ENCODE measurements at regions not wholly inside any gene's neighbourhood (a gene's known extent, or its start where the extent isn't known, plus 50 kb on each side); places are given as distances from the start of the nearest gene placed in this dataset.

DNA sequence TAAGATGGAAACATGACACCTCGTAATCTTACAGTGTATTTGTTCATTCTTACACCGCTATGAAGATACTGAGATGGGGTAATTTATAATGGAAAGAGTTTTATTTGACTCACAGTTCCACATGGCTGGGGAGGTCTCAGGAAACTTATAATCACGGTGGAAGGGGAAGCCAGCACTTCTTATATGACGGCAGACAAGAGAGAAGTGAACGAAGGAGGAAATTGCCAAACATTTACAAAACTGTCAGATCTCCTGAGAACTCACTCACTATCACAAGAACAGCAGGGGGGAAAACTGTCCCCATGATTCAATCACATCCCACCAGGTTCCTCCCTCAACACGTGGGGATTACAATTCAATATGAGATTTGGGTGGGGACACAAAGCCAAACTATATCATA, 282.3 kb downstream of the HGF start (continued):
- TF ChIP-seq TCF12 (IDR thresholded peaks at IDR 0.05; ENCODE audit: low read depth, low read length): no peak

GRCh38 chr7:81484261-81484660, 285.6 kb downstream of the HGF start:
- Histone ChIP-seq H3K36me3 (ENCODE audit: control insufficient read depth in 2 of 4, insufficient read depth in 4 of 4, low read length in 3 of 4) (no peaks in the 10 kb centered on the region), H3K18ac (ENCODE audit: extremely low read depth, low read length) (no peak overlapping the region), H2BK5ac (ENCODE audit: low read depth, low read length) (no peak overlapping the region), H3K56ac (replicated peaks; ENCODE audit: insufficient read length, low read depth, low read length) (no peak overlapping the region), H2AFZ (ENCODE audit: low read length) (no peak overlapping the region), H2AK5ac (ENCODE audit: low read depth, low read length) (no peak overlapping the region), H2BK15ac (ENCODE audit: low read length) (no peak overlapping the region), H3K4me2 (ENCODE audit: insufficient read depth in 1 of 2, low read depth in 2 of 2, low read length in 2 of 2) (no peak overlapping the region), H3K23ac (ENCODE audit: insufficient read length) (no peak overlapping the region), H3K27ac (ENCODE audit: low read depth, low read length) (no peak overlapping the region), H3K9me3 (ENCODE audit: insufficient read depth in 2 of 2, low read depth in 1 of 2, low read length in 1 of 2) (no peaks in the 10 kb centered on the region), H3K4me1 (replicated peaks in 1 of 4; ENCODE audit: control insufficient read depth in 3 of 4, insufficient read depth in 4 of 4, low read length in 3 of 4) (0 out of 7 replicates have a peak, but pooled peaks cover 0 to 4% (median 0%) of the 10 kb centered on the region in 4 experiments), H3K14ac (ENCODE audit: insufficient read length) (no peak overlapping the region), H4K20me1 (replicated peaks in 1 of 2; ENCODE audit: control insufficient read depth in 1 of 2, insufficient read depth in 2 of 2, low read length in 2 of 2) (no peaks in the 10 kb centered on the region), H3K79me2 (ENCODE audit: control insufficient read depth in 1 of 2, insufficient read depth in 2 of 2, low read length in 2 of 2) (no peaks in the 10 kb centered on the region), H4K91ac (replicated peaks; ENCODE audit: insufficient read length, low read length) (no peak overlapping the region), H4K8ac (ENCODE audit: extremely low read depth, insufficient read depth, low read length) (no peak overlapping the region), H3K23me2 (ENCODE audit: low read depth, low read length) (no peaks in the 10 kb centered on the region), H3K27me3 (replicated peaks in 1 of 4; ENCODE audit: control insufficient read depth in 3 of 4, extremely low read depth in 1 of 4, insufficient read depth in 3 of 4, low read length in 3 of 4) (no peaks in the 10 kb centered on the region), H3K4ac (replicated peaks; ENCODE audit: insufficient read length, low read depth, low read length) (no peak overlapping the region), H2BK120ac (replicated peaks; ENCODE audit: low read depth, low read length) (no peak overlapping the region), H2BK12ac (ENCODE audit: low read depth, low read length) (no peak overlapping the region), H3K4me3 (ENCODE audit: extremely low read depth in 1 of 4, insufficient read depth in 2 of 4, low read depth in 3 of 4, low read length in 4 of 4) (no peak overlapping the region), H3K9ac (replicated peaks in 1 of 4; ENCODE audit: extremely low read depth in 1 of 4, low read depth in 3 of 4, low read length in 3 of 4) (no peak overlapping the region), H2BK20ac (ENCODE audit: low read length) (no peak overlapping the region), H4K5ac (ENCODE audit: insufficient read length, low read depth, low read length) (no peak overlapping the region), H3K79me1 (ENCODE audit: low read depth, low read length) (no peaks in the 10 kb centered on the region)
- no peak for DNase-seq (ENCODE audit: low read depth in 1 of 2, low spot score in 2 of 2)
- ChIA-PET POLR2A (ENCODE audit: partially characterized antibody) (no interaction called here), CTCF (ENCODE audit: partially characterized antibody) (interaction anchor here (0.7 to 6.8 kb wide), 9 partner anchors 15 to 1194 kb away, joined by 3 to 46 read pairs (median 3); no protein-coding TSS in a partner anchor)
- no peak for FAIRE-seq
- 87% methylated on average over 3 of the region's 3 CpGs; no CpG with 5 or more reads in 1 of the 2 experiments for WGBS, 2 experiments (ENCODE audit: extremely low coverage in 1 of 2, insufficient coverage in 1 of 2, insufficient read length in 1 of 2, insufficient replicate concordance in 2 of 2, low coverage in 1 of 2, low lambda C conversion rate in 2 of 2, missing lambda C conversion rate in 1 of 2)
- no peak for TF ChIP-seq ATF3 (IDR thresholded peaks at IDR 0.05; ENCODE audit: insufficient read depth, low read depth, low read length)
- no peak for TF ChIP-seq POU5F1 (IDR thresholded peaks at IDR 0.05; ENCODE audit: low read depth, low read length)
- TF ChIP-seq RFX5 (IDR thresholded peaks at IDR 0.05; ENCODE audit: borderline replicate concordance, low read depth, low read length): no peak
- no peak for TF ChIP-seq TBP (IDR thresholded peaks at IDR 0.05; ENCODE audit: low read depth, low read length)
- TF ChIP-seq JUN (IDR thresholded peaks at IDR 0.05; ENCODE audit: low read depth, low read length): no peak
- TF ChIP-seq KDM5A (IDR thresholded peaks at IDR 0.05; ENCODE audit: low read length): no peak
- TF ChIP-seq RXRA (IDR thresholded peaks at IDR 0.05; ENCODE audit: insufficient read depth, low read depth, low read length): no peak
- TF ChIP-seq CHD2 (IDR thresholded peaks at IDR 0.05; ENCODE audit: low read length): no peak
- TF ChIP-seq TAF1 (IDR thresholded peaks at IDR 0.05; ENCODE audit: low read depth, low read length): no peak
- no peak for TF ChIP-seq SIX5 (IDR thresholded peaks at IDR 0.05; ENCODE audit: low read depth, low read length)
- no peak for TF ChIP-seq EP300 (IDR thresholded peaks at IDR 0.05; ENCODE audit: borderline replicate concordance in 1 of 2, low read depth in 2 of 2, low read length in 2 of 2)
- TF ChIP-seq BRCA1 (IDR thresholded peaks at IDR 0.05; ENCODE audit: low read depth, low read length): no peak
